OCI-LY1 (cell line): ENCODE measurements at regions not wholly inside any gene's neighbourhood (a gene's known extent, or its start where the extent isn't known, plus 50 kb on each side); places are given as distances from the start of the nearest gene placed in this dataset.

ENCODE experiments used
- CTCF ChIP-seq: fragments of 200-600 bp; sonication (generic), shearing (Covaris generic); IDR thresholded peaks from 2 replicates; pipeline ENCODE4 v1.5.1; 2017; ENCODE audit warnings: mild to moderate bottlenecking, antibody characterized with exemption, low read length, moderate library complexity, mixed read lengths
- EZH2 ChIP-seq: fragments of 200-600 bp; sonication (generic), shearing (Covaris generic); IDR thresholded peaks from 2 replicates; pipeline ENCODE4 v1.8.0; 2017; ENCODE audit warnings: borderline replicate concordance, mixed run types, mild to moderate bottlenecking, antibody characterized with exemption, low read length, moderate library complexity, mixed read lengths

- no peak for TF ChIP-seq CTCF
- no peak for TF ChIP-seq EZH2
Observed at GRCh38 chr15:81534124-81534523, 160.1 kb upstream of the TMC3 start.
